HCT116 (cell line): ENCODE measurements at regions not wholly inside any gene's neighbourhood (a gene's known extent, or its start where the extent isn't known, plus 50 kb on each side); places are given as distances from the start of the nearest gene placed in this dataset.

ENCODE experiments used
- ATAC-seq: fragments of 200-7000 bp; cut with Tn5 transposase; 2 replicates; pipeline ENCODE4 v1.9.1; 2020; ENCODE audit warnings: mild to moderate bottlenecking, moderate library complexity
- BruUV-seq: library from RNA; stranded (reverse); fragments of 400-500 nt; replicated peaks from 2 replicates; lab custom pipeline; 2021; lab: Mats Ljungman, UMichigan
- CTCF ChIA-PET: fragments of 300-600 bp; sonication (Branson Sonifier 250); formaldehyde crosslinking; loops from one replicate; lab custom pipeline; 2021; ENCODE audit warnings: antibody characterized with exemption; lab: Charles Lee
- POLR2A ChIA-PET: fragments of 300-600, 350-600 bp; sonication (Branson Sonifier 250); formaldehyde crosslinking; loops from one replicate; lab custom pipeline; 2021; ENCODE audit warnings: antibody characterized with exemption; lab: Charles Lee
- RAD21 ChIA-PET, 2 experiments: fragments of 300-600 bp; sonication (Branson Sonifier 250); formaldehyde crosslinking; loops; one replicate each; lab custom pipeline; 2023; ENCODE audit warnings: low total read pairs in 2 of 2; ENCODE audit not compliant: uncharacterized antibody in 2 of 2, unreplicated experiment in 2 of 2, low non-redundant PET in 1 of 2; lab: Charles Lee
- DNase-seq: peaks from one replicate; pipeline ENCODE4 v3.0.0-alpha.2; 2010; ENCODE audit warnings: low read depth, low spot score
- H2AFZ ChIP-seq: fragments of 200-600 bp; shearing (Covaris generic), sonication (generic); 2 replicates; pipeline ENCODE4 v1.6.1; 2017; ENCODE audit warnings: low read depth, mixed run types, mixed read lengths, antibody characterized with exemption, low read length; ENCODE audit not compliant: poor library complexity, severe bottlenecking
- H3K27ac ChIP-seq: 2 replicates; pipeline ENCODE4 v1.5.1; 2012; ENCODE audit warnings: low read depth, low read length
- H3K27me3 ChIP-seq: fragments of 200-600 bp; sonication (generic); 2 replicates; pipeline ENCODE4 v1.6.1; 2016; ENCODE audit warnings: mixed run types, low read length, mixed read lengths; ENCODE audit not compliant: insufficient read depth
- H3K36me3 ChIP-seq, 2 experiments: fragments of 200-500 bp in 1 of 2; fragments of 200-600 bp in 1 of 2; sonication (Bioruptor generic) in 1 of 2; sonication (generic) in 1 of 2; 2 replicates each; pipeline versions ENCODE4 v1.5.1 to v1.6.1; 2014 to 2016; ENCODE audit warnings: low read length in 2 of 2, inconsistent platforms in 1 of 2, mixed read lengths in 1 of 2, mixed run types in 1 of 2; ENCODE audit not compliant: insufficient read depth in 2 of 2, control insufficient read depth in 1 of 2
- H3K4me1 ChIP-seq, 2 experiments: fragments of 200-600 bp in 1 of 2; sonication (generic) in 1 of 2; 2 replicates each; pipeline versions ENCODE4 v1.5.1 to v1.6.1; 2012 to 2017; ENCODE audit warnings: low read length in 2 of 2, inconsistent platforms in 1 of 2, mild to moderate bottlenecking in 1 of 2, mixed read lengths in 1 of 2, mixed run types in 1 of 2, moderate library complexity in 1 of 2; ENCODE audit not compliant: insufficient read depth in 2 of 2, control insufficient read depth in 1 of 2
- H3K4me2 ChIP-seq: fragments of 200-600 bp; sonication (generic); 2 replicates; pipeline ENCODE4 v1.6.1; 2017; ENCODE audit warnings: mixed run types, low read length, mixed read lengths
- H3K4me3 ChIP-seq, 2 experiments: fragments of 200-600 bp in 1 of 2; sonication (generic) in 1 of 2; replicated peaks in 1 of 2; 2 replicates each; pipeline ENCODE4 v1.5.1; 2011 to 2016; ENCODE audit warnings: low read length in 2 of 2, control low read depth in 1 of 2, low read depth in 1 of 2, mild to moderate bottlenecking in 1 of 2, mixed read lengths in 1 of 2, mixed run types in 1 of 2
- H3K79me2 ChIP-seq: fragments of 200-600 bp; sonication (generic); 2 replicates; pipeline ENCODE4 v1.6.1; 2017; ENCODE audit warnings: mild to moderate bottlenecking, mixed run types, low read length, moderate library complexity, mixed read lengths; ENCODE audit not compliant: insufficient read depth
- H3K9ac ChIP-seq: fragments of 200-600 bp; sonication (generic); 2 replicates; pipeline ENCODE4 v1.6.1; 2016; ENCODE audit warnings: low read length, mixed read lengths
- H3K9me2 ChIP-seq: fragments of 200-600 bp; sonication (generic), shearing (Covaris generic); 2 replicates; pipeline ENCODE4 v1.6.1; 2017; ENCODE audit warnings: mixed run types, mild to moderate bottlenecking, moderate library complexity; ENCODE audit not compliant: insufficient read depth
- H3K9me3 ChIP-seq, 2 experiments: fragments of 200-500 bp in 1 of 2; fragments of 200-600 bp in 1 of 2; sonication (Bioruptor generic) in 1 of 2; sonication (generic) in 1 of 2; 2 replicates each; pipeline ENCODE4 v1.6.1; 2014 to 2017; ENCODE audit warnings: low read length in 2 of 2, mixed read lengths in 2 of 2, inconsistent platforms in 1 of 2, low read depth in 1 of 2, mild to moderate bottlenecking in 1 of 2, mixed run types in 1 of 2, moderate library complexity in 1 of 2; ENCODE audit not compliant: control insufficient read depth in 1 of 2, insufficient read depth in 1 of 2
- H4K20me1 ChIP-seq: fragments of 200-600 bp; sonication (generic), shearing (Covaris generic); 2 replicates; pipeline ENCODE4 v1.6.1; 2017; ENCODE audit warnings: mixed run types, mild to moderate bottlenecking, moderate library complexity; ENCODE audit not compliant: insufficient read depth
- CBX3 ChIP-seq: IDR thresholded peaks from 2 replicates; pipeline ENCODE4 v1.6.1; 2012; ENCODE audit warnings: low read depth
- EGR1 ChIP-seq: IDR thresholded peaks from 2 replicates; pipeline ENCODE4 v1.6.1; 2012; ENCODE audit warnings: low read depth
- ELF1 ChIP-seq: IDR thresholded peaks from 2 replicates; pipeline ENCODE4 v1.6.1; 2012; ENCODE audit warnings: low read depth, borderline replicate concordance
- EZH2 ChIP-seq: fragments of 200-600 bp; sonication (generic); IDR thresholded peaks from 2 replicates; pipeline ENCODE4 v1.6.1; 2017; ENCODE audit warnings: antibody characterized with exemption, mixed run types
- JUND ChIP-seq: IDR thresholded peaks from 2 replicates; pipeline ENCODE4 v1.6.1; 2012
- POLR2AphosphoS5 ChIP-seq: IDR thresholded peaks from 2 replicates; pipeline ENCODE4 v1.6.1; 2011; ENCODE audit warnings: mild to moderate bottlenecking, low read depth, low read length, moderate library complexity
- REST ChIP-seq: IDR thresholded peaks from 2 replicates; pipeline ENCODE4 v1.6.1; 2012; ENCODE audit warnings: low read depth
- SP1 ChIP-seq: IDR thresholded peaks from 2 replicates; pipeline ENCODE4 v1.6.1; 2012; ENCODE audit warnings: low read depth
- SRF ChIP-seq: IDR thresholded peaks from 2 replicates; pipeline ENCODE4 v1.6.1; 2012; ENCODE audit warnings: low read depth
- TCF7L2 ChIP-seq: IDR thresholded peaks from 2 replicates; pipeline ENCODE4 v1.7.0; 2011; ENCODE audit warnings: borderline replicate concordance, inconsistent platforms; ENCODE audit not compliant: insufficient read depth, insufficient read length; ENCODE audit errors: extremely low read depth
- YY1 ChIP-seq: IDR thresholded peaks from 2 replicates; pipeline ENCODE4 v1.6.1; 2011; ENCODE audit warnings: low read length, low read depth, moderate library complexity, mild to moderate bottlenecking; ENCODE audit not compliant: insufficient replicate concordance; ENCODE audit errors: extremely low read depth
- ZNF274 ChIP-seq: fragments of 200-500 bp; sonication (Bioruptor generic); IDR thresholded peaks from 2 replicates; pipeline ENCODE4 v1.6.1; 2014; ENCODE audit warnings: mild to moderate bottlenecking, low read depth, low read length, inconsistent platforms
- intact Hi-C: fragments of 100-400 bp; cut with micrococcal nuclease; formaldehyde crosslinking; loops from 2 replicates; pipeline ENCODE4 v1.10.0; 2022
- TF ChIP-seq, protein P1 (sequence below): IDR thresholded peaks from 2 replicates; pipeline ENCODE4 v1.6.1; 2012
- TF ChIP-seq, protein P2 (sequence below), 3 experiments: fragments of 200-600 bp in 1 of 3; sonication (generic) in 1 of 3; IDR thresholded peaks in 2 of 3; conservative IDR thresholded peaks in 1 of 3; 2 replicates each; pipeline ENCODE4 v1.5.1; 2012 to 2017; ENCODE audit warnings: low read depth in 2 of 3, low read length in 2 of 3, antibody characterized with exemption in 1 of 3, borderline replicate concordance in 1 of 3, control low read depth in 1 of 3, mild to moderate bottlenecking in 1 of 3, mixed read lengths in 1 of 3, mixed run types in 1 of 3, moderate library complexity in 1 of 3; ENCODE audit not compliant: insufficient read depth in 1 of 3

DNA sequence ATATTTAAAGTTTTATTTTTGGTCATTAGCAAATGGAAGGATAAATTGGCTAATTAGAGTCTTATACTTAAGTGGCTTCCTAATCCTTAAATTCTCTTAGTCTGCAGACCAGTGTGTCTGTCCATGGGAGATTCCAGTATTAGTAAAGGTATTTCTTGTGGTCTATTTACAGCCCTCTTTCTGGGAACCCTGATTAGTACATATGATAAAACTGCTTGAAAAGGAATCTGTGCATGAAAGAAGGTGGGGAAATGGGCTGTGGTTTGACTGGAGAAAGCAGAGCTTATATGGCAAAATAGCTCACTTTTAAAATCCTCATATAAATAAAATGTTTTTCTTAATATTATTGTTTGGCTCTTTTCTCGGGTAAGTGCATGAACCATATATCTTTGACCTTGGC is 124.5 kb upstream of the RHOBTB1 start:
- no peaks in the 10 kb centered on the region for H3K9me3 ChIP-seq
- ChIA-PET POLR2A (no interaction called here), CTCF (no interaction called here), RAD21 (no interaction called here)
- no peak overlapping the region for H3K9ac ChIP-seq
- no peak overlapping the region for H3K4me2 ChIP-seq
- H3K36me3 ChIP-seq = no peaks in the 10 kb centered on the region
- H3K4me1 ChIP-seq = no peaks in the 10 kb centered on the region
- H3K27ac ChIP-seq = no peak overlapping the region
- no peaks in the 10 kb centered on the region for H4K20me1 ChIP-seq
- H2AFZ ChIP-seq = no peak overlapping the region
- H3K9me2 ChIP-seq = no peaks in the 10 kb centered on the region
- H3K27me3 ChIP-seq = no peaks in the 10 kb centered on the region
- BruUV-seq = no TSS peak
- DNase-seq = no peak
- intact Hi-C loops = no loop called here
- TF ChIP-seq JUND (no peak), TCF7L2 (no peak), SP1 (no peak), POLR2AphosphoS5 (no peak), CBX3 (no peak), EGR1 (no peak), ELF1 (no peak), REST (no peak), EZH2 (no peak), SRF (no peak), ZNF274 (no peak), YY1 (no peak)
- TF ChIP-seq, protein P1, sequence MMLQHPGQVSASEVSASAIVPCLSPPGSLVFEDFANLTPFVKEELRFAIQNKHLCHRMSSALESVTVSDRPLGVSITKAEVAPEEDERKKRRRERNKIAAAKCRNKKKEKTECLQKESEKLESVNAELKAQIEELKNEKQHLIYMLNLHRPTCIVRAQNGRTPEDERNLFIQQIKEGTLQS = no peak
- TF ChIP-seq, protein P2, sequence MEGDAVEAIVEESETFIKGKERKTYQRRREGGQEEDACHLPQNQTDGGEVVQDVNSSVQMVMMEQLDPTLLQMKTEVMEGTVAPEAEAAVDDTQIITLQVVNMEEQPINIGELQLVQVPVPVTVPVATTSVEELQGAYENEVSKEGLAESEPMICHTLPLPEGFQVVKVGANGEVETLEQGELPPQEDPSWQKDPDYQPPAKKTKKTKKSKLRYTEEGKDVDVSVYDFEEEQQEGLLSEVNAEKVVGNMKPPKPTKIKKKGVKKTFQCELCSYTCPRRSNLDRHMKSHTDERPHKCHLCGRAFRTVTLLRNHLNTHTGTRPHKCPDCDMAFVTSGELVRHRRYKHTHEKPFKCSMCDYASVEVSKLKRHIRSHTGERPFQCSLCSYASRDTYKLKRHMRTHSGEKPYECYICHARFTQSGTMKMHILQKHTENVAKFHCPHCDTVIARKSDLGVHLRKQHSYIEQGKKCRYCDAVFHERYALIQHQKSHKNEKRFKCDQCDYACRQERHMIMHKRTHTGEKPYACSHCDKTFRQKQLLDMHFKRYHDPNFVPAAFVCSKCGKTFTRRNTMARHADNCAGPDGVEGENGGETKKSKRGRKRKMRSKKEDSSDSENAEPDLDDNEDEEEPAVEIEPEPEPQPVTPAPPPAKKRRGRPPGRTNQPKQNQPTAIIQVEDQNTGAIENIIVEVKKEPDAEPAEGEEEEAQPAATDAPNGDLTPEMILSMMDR (IDR thresholded peaks at IDR 0.05 in 2 of 3, conservative IDR thresholded peaks at IDR 0.05 in 1 of 3; ENCODE audit: borderline replicate concordance in 1 of 3, insufficient read depth in 1 of 3, low read depth in 2 of 3, low read length in 2 of 3) = no peak
- no peaks in the 10 kb centered on the region for H3K79me2 ChIP-seq
- ATAC-seq = no peak
- no peak overlapping the region for H3K4me3 ChIP-seq
